ENCODE measurements at regions not wholly inside any gene's neighbourhood (a gene's known extent, or its start where the extent isn't known, plus 50 kb on each side); places are given as distances from the start of the nearest gene placed in this dataset.

DNA sequence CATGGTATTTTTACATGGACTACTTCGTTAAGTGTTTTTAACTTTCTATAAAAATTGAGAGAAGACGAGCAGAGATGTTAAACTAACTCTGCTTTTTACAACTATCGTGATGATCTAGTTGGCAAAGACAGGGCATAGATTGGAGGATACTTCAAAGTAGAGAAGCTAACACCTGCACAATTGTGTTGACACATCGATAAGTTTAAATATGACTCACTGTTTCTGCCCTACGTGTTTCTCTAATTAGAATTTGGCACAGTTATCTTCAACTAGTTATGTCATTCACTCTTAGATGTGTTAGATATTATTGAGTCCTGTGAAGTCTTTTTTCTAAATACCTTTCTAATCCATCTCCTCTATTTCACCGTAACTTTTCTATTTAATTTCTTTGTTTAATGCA lies 68.5 kb upstream of the FERD3L start:
- DNase-seq (ENCODE audit: low read depth, low spot score), result no peak

DNA sequence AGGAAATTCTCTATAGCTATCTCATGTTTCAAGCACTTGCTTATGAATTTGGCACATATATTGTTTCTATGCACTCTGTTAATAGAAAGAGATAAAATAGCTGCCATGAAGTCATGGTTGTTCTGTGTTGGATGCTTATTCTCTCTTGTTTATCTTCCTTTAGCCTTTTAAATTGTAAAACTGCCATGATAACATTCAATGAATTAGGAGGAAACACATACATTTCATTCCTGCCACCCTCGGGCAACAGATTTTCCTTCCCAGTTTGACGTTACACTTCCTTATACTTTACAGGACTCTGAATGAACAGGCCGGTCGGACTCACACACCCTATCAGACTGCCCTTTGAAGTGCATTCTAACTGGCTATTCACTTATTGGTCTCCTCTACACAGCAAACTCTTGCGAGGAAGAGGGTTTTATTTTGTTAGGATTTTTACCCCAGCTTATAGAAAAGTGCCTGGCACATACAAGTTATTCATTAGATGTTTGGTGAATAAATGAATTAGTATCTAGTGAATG lies 65.7 kb upstream of the FERD3L start:
- no peak for DNase-seq (ENCODE audit: low read depth, low spot score)

DNA sequence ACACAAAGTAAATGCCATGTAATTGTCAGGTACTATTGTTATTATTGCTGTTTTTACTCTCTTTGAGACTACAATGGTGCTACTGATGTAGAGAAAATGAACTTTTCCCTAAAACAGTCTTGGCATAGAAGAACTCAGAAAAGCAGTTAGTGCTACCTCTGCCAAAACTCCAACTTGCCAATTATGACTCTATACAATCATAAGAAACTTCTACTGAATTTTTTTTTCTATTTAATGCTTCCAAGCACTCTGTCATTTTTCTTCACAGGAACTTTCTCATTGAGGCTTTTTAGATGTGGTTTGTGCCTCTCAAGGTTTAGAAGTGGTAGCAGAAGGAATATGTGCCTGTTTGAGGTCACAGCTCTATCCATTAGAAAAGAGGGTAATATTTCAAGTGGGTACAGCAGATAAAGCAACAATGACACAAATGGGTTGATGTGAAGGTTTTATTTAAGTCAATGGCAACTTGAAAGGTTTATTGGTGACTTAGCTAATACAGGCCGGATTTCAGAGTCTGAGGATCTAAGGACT lies 64.0 kb upstream of the FERD3L start:
- DNase-seq (ENCODE audit: low read depth, low spot score), result no peak

DNA sequence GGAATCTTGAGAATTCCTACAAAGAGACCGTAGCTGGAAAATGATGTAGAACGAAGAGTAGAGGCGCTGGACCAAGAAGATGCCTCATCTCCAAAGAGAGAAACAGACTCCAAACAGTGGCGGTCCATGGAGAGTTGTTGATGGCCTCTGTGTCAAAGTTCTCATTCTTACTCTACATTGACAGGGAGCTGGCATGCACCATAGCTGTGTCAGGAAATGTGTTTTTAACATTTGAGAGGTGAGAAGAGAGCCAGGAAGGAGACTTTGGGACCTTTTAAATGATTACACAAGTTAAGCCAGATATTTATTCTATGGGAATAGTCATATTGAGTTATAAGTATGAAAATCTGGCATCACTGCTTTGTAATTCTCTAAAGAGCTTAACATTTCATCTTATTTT lies 61.5 kb upstream of the FERD3L start:
- no peak for DNase-seq (ENCODE audit: low read depth, low spot score)

DNA sequence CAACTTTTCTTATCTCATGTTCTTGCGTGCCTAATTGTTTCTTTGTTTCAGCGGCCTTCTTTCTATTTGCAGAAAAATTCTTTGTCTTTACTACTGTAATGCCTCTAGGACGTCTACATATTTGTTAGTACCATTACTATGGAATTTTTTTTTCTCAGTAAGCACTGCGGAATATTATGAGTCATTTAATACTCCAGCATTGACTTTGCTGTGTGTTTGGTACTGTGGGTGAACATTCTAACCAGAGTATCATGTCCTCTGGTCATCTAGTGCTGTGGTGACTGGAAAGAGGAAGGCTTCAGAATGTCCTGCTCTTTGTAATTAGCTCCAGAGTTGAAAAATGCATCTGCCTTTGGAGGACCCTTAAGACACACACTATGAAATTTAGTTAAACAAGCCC lies 58.5 kb upstream of the FERD3L start:
- no peak for DNase-seq (ENCODE audit: low read depth, low spot score)

- DNase-seq (ENCODE audit: low read depth, low spot score), result no peak
Measured at GRCh38 chr7:19202599-19202998, 57.4 kb upstream of the FERD3L start.
